ENCODE measurements at regions not wholly inside any gene's neighbourhood (a gene's known extent, or its start where the extent isn't known, plus 50 kb on each side); places are given as distances from the start of the nearest gene placed in this dataset.

- peak; percentile 36 for DNase-seq
Observed at GRCh38 chr3:117587416-117587815, 877.8 kb downstream of the TUSC7 start.

GRCh38 chr3:117589454-117589853 is 879.9 kb downstream of the TUSC7 start:
- DNase-seq: no peak

GRCh38 chr3:117595615-117596014 is 886.0 kb downstream of the TUSC7 start:
- DNase-seq: no peak

- no peak for DNase-seq
Observed at GRCh38 chr3:117596503-117596902, 886.9 kb downstream of the TUSC7 start.

- no peak for DNase-seq
Observed at GRCh38 chr3:117597865-117598264, 888.3 kb downstream of the TUSC7 start.

- DNase-seq: no peak
Observed at GRCh38 chr3:117600112-117600511, 890.5 kb downstream of the TUSC7 start.

GRCh38 chr3:117600666-117601065 is 891.1 kb downstream of the TUSC7 start:
- no peak for DNase-seq

- no peak for DNase-seq
Observed at GRCh38 chr3:117602058-117602644, 892.6 kb downstream of the TUSC7 start.

- DNase-seq: no peak
Observed at GRCh38 chr3:117603097-117603496, 893.5 kb downstream of the TUSC7 start.

GRCh38 chr3:117606866-117607265 is 897.3 kb downstream of the TUSC7 start:
- DNase-seq: no peak

GRCh38 chr3:117609330-117609729 is 899.8 kb downstream of the TUSC7 start:
- DNase-seq: no peak

GRCh38 chr3:117610156-117610555 is 900.6 kb downstream of the TUSC7 start:
- no peak for DNase-seq

GRCh38 chr3:117611211-117611610 is 901.6 kb downstream of the TUSC7 start:
- no peak for DNase-seq

GRCh38 chr3:117616227-117616626 is 906.6 kb downstream of the TUSC7 start:
- DNase-seq: no peak

- no peak for DNase-seq
Observed at GRCh38 chr3:117617906-117618305, 908.3 kb downstream of the TUSC7 start.

GRCh38 chr3:117618462-117618861 is 908.9 kb downstream of the TUSC7 start:
- no peak for DNase-seq

- no peak for DNase-seq
Observed at GRCh38 chr3:117619805-117620204, 910.2 kb downstream of the TUSC7 start.

- no peak for DNase-seq
Observed at GRCh38 chr3:117622171-117622841, 912.7 kb downstream of the TUSC7 start.

GRCh38 chr3:117624424-117624823 is 914.8 kb downstream of the TUSC7 start:
- DNase-seq: no peak

GRCh38 chr3:117625174-117625573 is 915.6 kb downstream of the TUSC7 start:
- no peak for DNase-seq

GRCh38 chr3:117626577-117626976 is 917.0 kb downstream of the TUSC7 start:
- no peak for DNase-seq

GRCh38 chr3:117628823-117629291 is 919.3 kb downstream of the TUSC7 start:
- DNase-seq: no peak

GRCh38 chr3:117629505-117629904 is 919.9 kb downstream of the TUSC7 start:
- DNase-seq: no peak

- no peak for DNase-seq
Observed at GRCh38 chr3:117630469-117630868, 920.9 kb downstream of the TUSC7 start.

- DNase-seq: no peak
Observed at GRCh38 chr3:117630885-117631284, 921.3 kb downstream of the TUSC7 start.

All from NCI-H526 treated with DMSO at 0.1 percent for 48 hours (cell line).